ENCODE measurements at regions not wholly inside any gene's neighbourhood (a gene's known extent, or its start where the extent isn't known, plus 50 kb on each side); places are given as distances from the start of the nearest gene placed in this dataset.

GRCh38 chr22:49354516-49355210, 473.0 kb downstream of the BRD1 start:
- TF ChIP-seq GATA2 (IDR thresholded peaks at IDR 0.05; ENCODE audit: low read depth, low read length) (no peak), GATA3 (IDR thresholded peaks at IDR 0.05; ENCODE audit: low read depth, low read length) (no peak)
